Mesodermal cell (in vitro differentiated cells): ENCODE measurements at regions not wholly inside any gene's neighbourhood (a gene's known extent, or its start where the extent isn't known, plus 50 kb on each side); places are given as distances from the start of the nearest gene placed in this dataset.

Source experiments
- H3K27ac ChIP-seq: 2 replicates; pipeline ENCODE4 v1.7.0; 2013; ENCODE audit warnings: mild to moderate bottlenecking, low read depth, low read length, moderate library complexity; ENCODE audit not compliant: severe bottlenecking
- H3K36me3 ChIP-seq: 2 replicates; pipeline ENCODE4 v1.7.1; 2013; ENCODE audit warnings: mild to moderate bottlenecking, low read length, moderate library complexity; ENCODE audit not compliant: control insufficient read depth, insufficient read depth
- H3K4me1 ChIP-seq: one replicate; pipeline ENCODE4 v1.7.1; 2013; ENCODE audit warnings: mild to moderate bottlenecking, low read length; ENCODE audit not compliant: insufficient read depth, control insufficient read depth, poor library complexity, severe bottlenecking
- H3K4me3 ChIP-seq: 2 replicates; pipeline ENCODE4 v1.7.0; 2013; ENCODE audit warnings: low read length, control low read depth, mild to moderate bottlenecking; ENCODE audit not compliant: insufficient read depth, poor library complexity, severe bottlenecking; ENCODE audit errors: extremely low read depth
- H3K9me3 ChIP-seq: 2 replicates; pipeline ENCODE4 v1.7.1; 2013; ENCODE audit warnings: mild to moderate bottlenecking, low read length, moderate library complexity; ENCODE audit not compliant: control insufficient read depth
- WGBS, 2 experiments: methylation state at CpG; one replicate each; pipeline ENCODE4 v1.1.5; 2013; ENCODE audit warnings: missing lambda C conversion rate in 2 of 2; ENCODE audit not compliant: insufficient coverage in 2 of 2; 5-methylcytosine and 5-hydroxymethylcytosine counted together

DNA sequence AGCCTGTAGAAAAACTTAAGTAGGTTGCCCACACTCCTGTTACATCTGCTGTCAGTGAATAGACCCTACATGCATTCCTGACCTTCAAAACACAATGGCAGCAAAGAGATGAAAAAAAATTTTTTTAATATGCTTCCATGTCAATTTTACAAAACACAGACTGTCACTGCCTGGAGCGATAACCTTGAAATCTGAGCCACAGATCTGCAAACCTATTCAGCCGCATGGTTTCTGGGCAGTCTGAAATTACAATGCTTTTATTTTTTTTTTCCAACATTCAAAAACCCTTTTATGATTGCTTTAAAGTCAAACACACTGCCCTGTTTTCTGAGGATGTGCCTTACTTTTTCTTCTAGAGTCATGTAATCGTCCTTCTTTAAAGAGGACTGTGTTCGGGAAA lies 264.9 kb upstream of the PUDP start:
- Histone ChIP-seq H3K9me3 (no peaks in the 10 kb centered on the region), H3K36me3 (no peaks in the 10 kb centered on the region), H3K4me3 (no peak overlapping the region), H3K27ac (no peak overlapping the region), H3K4me1 (no peaks in the 10 kb centered on the region)
- WGBS, 2 experiments, result 86% methylated on average over 1 of the region's 4 CpGs; no CpG with 5 or more reads in 1 of the 2 experiments

DNA sequence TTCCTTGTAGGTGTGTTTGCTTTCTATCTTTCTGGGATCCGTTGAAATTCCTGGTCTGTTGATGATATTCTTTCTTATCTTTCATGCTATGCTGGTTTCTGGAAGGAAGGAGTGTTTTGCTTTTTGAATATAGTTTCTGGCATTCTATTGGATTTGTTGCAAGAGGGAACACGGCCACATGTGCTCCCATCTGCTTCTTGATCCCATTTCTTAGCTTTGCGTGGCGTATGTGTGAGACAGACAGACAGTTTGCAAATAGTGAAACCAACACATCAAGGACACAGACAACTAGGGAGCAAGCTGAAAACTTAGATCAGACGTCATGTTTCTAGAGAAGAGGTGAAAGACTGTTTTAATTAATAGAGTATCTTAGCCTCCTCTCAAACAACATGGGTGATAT lies 261.9 kb upstream of the PUDP start:
- no peaks in the 10 kb centered on the region for H3K9me3 ChIP-seq
- H3K4me1 ChIP-seq, result no peaks in the 10 kb centered on the region
- WGBS, 2 experiments, result no CpG with 5 or more reads among the region's 5 CpGs
- no peak overlapping the region for H3K4me3 ChIP-seq
- no peak overlapping the region for H3K27ac ChIP-seq
- no peaks in the 10 kb centered on the region for H3K36me3 ChIP-seq

DNA sequence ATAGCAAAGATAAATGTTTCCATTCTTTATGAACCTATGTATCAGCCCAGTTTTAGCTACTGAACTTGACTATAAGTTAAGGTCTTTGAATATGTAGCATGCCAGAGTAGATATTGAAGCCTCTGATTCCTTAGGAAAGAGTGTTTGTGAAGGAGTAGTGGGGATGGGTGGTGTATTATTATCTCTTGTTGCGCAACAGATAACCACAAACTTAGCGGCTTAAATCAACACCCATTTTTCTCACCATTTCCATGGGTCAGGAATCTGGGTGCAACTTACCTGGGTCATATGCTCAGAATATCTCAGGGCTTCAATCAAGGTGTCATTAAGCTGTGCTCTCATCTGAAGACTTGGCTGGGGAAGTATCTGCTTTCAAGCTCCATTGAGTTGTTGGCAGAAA lies 251.4 kb upstream of the PUDP start:
- H3K4me1 ChIP-seq, result no peaks in the 10 kb centered on the region
- no peaks in the 10 kb centered on the region for H3K9me3 ChIP-seq
- H3K4me3 ChIP-seq, result no peak overlapping the region
- H3K36me3 ChIP-seq, result no peaks in the 10 kb centered on the region
- WGBS, 2 experiments, result no CpG with 5 or more reads among the region's 2 CpGs
- no peak overlapping the region for H3K27ac ChIP-seq

DNA sequence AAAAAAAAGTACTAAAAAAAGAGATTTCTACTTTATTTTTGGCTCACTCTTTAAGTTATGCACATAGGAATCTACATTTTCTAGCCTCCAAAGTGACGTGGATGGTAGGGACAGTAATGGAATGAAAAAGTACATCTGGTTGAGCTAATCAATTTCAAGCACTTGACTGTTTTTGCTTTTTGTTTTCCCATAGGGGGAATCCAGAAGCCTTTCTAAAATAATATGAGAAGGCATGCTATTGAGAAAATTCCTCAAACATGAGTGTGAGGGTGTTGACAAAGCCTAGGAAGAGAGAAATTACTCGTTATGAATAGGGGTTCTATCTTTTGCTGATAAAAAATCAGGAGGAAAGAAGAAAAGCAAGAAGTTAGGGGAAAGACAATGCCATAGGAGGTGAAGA lies 242.5 kb upstream of the PUDP start:
- Histone ChIP-seq H3K4me3 (no peak overlapping the region), H3K36me3 (no peaks in the 10 kb centered on the region), H3K9me3 (no peaks in the 10 kb centered on the region), H3K4me1 (no peaks in the 10 kb centered on the region), H3K27ac (no peak overlapping the region)
- WGBS, 2 experiments, result 86% methylated on average over 1 of the region's 2 CpGs; no CpG with 5 or more reads in 1 of the 2 experiments

DNA sequence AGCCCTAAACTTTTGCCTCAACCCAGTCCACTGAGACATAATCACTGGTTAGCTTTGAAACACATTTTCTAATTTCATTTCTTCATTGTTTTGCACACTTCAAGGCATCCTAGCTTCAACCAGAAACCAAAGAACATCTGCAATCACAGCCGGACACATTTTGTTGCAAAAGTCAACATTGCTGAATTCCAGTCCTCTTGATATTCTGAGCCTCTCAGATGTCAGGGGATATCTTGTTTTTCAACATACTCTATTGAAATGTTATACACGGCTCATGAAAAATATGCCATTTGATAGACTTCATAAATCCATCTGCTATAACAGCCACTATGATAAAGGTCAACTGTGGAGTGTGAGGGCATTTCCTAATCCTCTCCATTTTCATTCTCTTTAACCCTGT lies 241.6 kb upstream of the PUDP start:
- Histone ChIP-seq H3K4me3 (no peak overlapping the region), H3K9me3 (no peaks in the 10 kb centered on the region), H3K27ac (no peak overlapping the region), H3K4me1 (no peaks in the 10 kb centered on the region), H3K36me3 (no peaks in the 10 kb centered on the region)
- WGBS, 2 experiments, result 83% methylated on average over 1 of the region's 2 CpGs; no CpG with 5 or more reads in 1 of the 2 experiments

DNA sequence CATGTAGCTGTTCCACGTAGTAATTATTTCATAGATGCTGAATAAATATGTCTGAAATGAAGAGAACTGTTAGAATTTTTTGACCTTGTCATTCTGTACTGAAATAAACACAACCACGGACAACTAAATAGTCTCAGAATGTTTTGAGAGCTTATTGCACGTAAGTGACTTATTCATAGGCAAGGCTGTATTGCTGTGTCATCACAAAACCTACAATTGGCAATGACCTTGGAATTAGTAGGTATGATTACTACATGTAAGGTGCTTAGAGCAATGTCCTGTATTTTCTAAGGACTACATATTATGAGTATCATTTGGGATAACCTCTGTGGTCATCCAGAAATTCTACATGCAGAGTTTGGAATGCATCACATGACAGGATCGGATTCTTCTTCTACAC lies 237.2 kb upstream of the PUDP start:
- Histone ChIP-seq H3K4me1 (no peaks in the 10 kb centered on the region), H3K27ac (no peak overlapping the region), H3K36me3 (no peaks in the 10 kb centered on the region), H3K4me3 (no peak overlapping the region), H3K9me3 (no peaks in the 10 kb centered on the region)
- WGBS, 2 experiments, result 100% methylated on average over 1 of the region's 4 CpGs

DNA sequence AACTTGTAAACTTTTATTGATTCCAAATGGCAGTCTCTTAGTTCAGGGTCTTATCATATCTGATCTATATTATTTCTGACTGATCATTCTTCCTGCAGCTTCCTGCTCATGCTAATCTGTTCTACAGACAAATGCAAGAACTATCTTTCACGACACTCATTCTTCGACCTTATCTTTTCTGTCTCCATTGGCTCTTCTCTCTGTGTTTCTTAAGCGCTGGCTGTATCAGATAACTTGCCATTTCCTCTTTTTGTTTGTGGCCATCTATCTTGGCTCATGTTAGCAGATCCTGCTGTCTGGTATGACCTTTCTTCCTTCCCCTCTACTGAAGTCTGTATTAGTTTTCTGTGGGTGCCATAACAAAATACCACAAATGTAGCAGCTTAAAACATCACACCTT lies 230.5 kb upstream of the PUDP start:
- Histone ChIP-seq H3K9me3 (no peaks in the 10 kb centered on the region), H3K4me3 (no peak overlapping the region)
- WGBS, 2 experiments, result 82 to 87% methylated on average over 2 to 3 of the region's 3 CpGs

DNA sequence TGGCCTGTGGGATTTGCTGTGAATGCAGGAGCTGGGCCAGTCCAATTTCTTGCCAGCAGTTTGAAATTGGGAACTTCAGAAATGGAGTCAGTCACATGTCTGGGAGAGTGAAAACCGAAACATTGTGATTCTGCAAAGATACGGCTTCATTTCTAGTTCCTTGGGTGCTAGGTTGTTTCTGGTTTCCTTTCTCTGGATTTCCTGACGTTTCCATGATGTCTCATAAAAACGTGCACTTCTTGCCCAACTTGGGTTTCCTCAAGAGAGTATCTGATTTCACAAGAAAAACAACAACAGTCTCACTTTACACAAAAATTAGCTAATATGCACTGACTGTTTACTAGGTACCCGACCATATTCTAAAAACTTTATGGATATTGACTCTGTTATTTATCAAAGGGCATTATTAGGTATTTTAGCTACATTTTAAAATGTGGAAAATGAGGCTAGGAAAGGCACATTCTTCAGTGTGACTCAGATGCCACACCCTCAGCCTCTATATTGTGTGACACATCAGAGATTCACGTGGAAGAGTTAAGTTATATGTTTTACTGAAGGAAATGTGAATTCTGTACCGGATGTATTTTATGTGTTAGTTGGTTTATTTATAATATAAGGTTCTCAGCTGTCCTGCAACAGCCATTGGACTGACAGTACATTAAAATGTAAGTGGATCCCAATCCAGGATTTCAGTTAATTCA lies 225.0 kb upstream of the PUDP start:
- 93 to 100% methylated on average over 2 to 3 of the region's 7 CpGs for WGBS, 2 experiments
- Histone ChIP-seq H3K4me3 (no peak overlapping the region), H3K4me1 (no peaks in the 10 kb centered on the region), H3K27ac (no peak overlapping the region), H3K9me3 (no peaks in the 10 kb centered on the region), H3K36me3 (no peaks in the 10 kb centered on the region)

More for the DNA sequence above, 230.5 kb upstream of the PUDP start:
- Histone ChIP-seq H3K4me1 (peaks cover 3% of the 10 kb centered on the region), H3K36me3 (no peaks in the 10 kb centered on the region), H3K27ac (no peak overlapping the region)

DNA sequence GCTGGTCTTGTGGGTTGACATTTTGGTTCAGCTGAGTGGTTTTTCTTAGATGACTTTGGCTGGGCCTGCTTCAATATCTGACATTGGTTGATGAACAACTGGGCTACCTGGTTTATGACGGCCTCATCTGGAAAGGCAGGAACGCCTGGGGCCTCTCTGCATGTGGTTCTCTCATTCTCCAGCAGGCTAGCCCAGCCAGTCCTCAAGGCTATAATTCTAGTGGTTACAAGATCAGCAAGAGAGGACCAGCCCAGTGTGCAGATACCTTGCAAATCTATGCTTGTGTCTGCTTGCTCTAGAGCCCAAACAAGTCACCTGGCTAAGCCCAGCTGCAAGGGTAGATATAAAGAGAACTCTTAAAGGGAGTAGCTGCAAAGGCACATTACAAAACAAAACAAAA lies 214.2 kb upstream of the PUDP start:
- Histone ChIP-seq H3K36me3 (no peaks in the 10 kb centered on the region), H3K9me3 (no peaks in the 10 kb centered on the region), H3K4me1 (no peaks in the 10 kb centered on the region), H3K4me3 (no peak overlapping the region), H3K27ac (no peak overlapping the region)
- WGBS, 2 experiments, result 93 to 100% methylated on average over 1 to 2 of the region's 2 CpGs

DNA sequence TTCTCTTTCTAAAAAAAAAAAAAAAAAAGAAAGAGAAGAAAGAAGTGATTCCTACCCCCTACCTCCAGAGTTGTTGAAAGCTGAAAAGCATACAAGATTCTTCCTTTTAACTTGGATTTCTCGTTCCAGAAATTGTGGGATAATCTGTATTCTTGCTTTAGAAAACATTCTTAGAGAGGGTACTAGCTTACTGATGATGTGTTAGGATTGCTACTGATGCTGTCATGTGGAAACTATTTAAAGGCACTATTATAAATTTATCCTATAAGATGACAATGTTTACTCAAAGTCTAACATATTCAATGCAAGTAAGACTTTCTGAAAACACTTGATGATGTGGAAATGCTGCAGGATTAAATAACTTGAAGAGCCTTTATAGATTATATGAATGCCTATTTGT lies 204.0 kb upstream of the PUDP start:
- no CpG with 5 or more reads among the region's 1 CpG for WGBS, 2 experiments
- Histone ChIP-seq H3K4me3 (no peak overlapping the region), H3K9me3 (no peaks in the 10 kb centered on the region), H3K4me1 (no peaks in the 10 kb centered on the region), H3K27ac (no peak overlapping the region), H3K36me3 (no peaks in the 10 kb centered on the region)

DNA sequence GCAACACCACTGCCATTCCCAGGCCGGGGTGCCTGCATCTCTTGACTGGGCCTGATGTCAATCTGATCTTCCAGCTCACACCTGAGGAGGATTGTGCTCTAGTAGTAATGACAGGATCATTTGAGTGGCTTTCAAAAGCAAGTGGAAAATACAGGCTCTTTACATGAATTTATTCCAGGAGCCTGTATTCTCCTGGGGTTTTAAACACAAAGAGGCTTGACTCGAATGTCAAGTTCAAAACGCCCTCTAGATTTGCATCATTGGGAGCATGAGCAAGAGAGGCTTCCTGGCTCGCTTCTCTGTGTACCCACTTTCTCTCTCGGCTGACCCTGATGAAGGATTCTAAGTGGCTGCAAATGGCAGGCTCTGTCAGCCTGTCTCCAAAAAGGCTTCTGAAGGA lies 199.5 kb upstream of the PUDP start:
- H3K36me3 ChIP-seq, result no peaks in the 10 kb centered on the region
- H3K27ac ChIP-seq, result no peak overlapping the region
- H3K4me3 ChIP-seq, result no peak overlapping the region
- H3K4me1 ChIP-seq, result no peaks in the 10 kb centered on the region
- no peaks in the 10 kb centered on the region for H3K9me3 ChIP-seq
- 100% methylated on average over 1 of the region's 5 CpGs; no CpG with 5 or more reads in 1 of the 2 experiments for WGBS, 2 experiments
